Peyer's patch (tissue), 4 donors: ENCODE measurements at regions not wholly inside any gene's neighbourhood (a gene's known extent, or its start where the extent isn't known, plus 50 kb on each side); places are given as distances from the start of the nearest gene placed in this dataset.

Experiments
- CTCF ChIP-seq, 6 experiments: fragments of 450-650 bp in 4 of 6; fragments of 200-600 bp in 2 of 6; sonication (generic) in 1 of 6; IDR thresholded peaks; one replicate each; pipeline ENCODE4 v1.5.1; 2017 to 2019; ENCODE audit warnings: antibody characterized with exemption in 6 of 6, mild to moderate bottlenecking in 3 of 6, moderate library complexity in 1 of 6
- POLR2A ChIP-seq, 2 donors: fragments of 450-650 bp; IDR thresholded peaks; one replicate each; pipeline ENCODE4 v1.5.1; 2017; ENCODE audit warnings: antibody characterized with exemption in 2 of 2, mild to moderate bottlenecking in 2 of 2, moderate library complexity in 2 of 2

GRCh38 chr2:61714210-61714609 is 139.7 kb downstream of the FAM161A start:
- TF ChIP-seq CTCF (IDR thresholded peaks at IDR 0.05): no peak
- TF ChIP-seq POLR2A (IDR thresholded peaks at IDR 0.05): no peak
